ENCODE measurements at regions not wholly inside any gene's neighbourhood (a gene's known extent, or its start where the extent isn't known, plus 50 kb on each side); places are given as distances from the start of the nearest gene placed in this dataset.

DNA sequence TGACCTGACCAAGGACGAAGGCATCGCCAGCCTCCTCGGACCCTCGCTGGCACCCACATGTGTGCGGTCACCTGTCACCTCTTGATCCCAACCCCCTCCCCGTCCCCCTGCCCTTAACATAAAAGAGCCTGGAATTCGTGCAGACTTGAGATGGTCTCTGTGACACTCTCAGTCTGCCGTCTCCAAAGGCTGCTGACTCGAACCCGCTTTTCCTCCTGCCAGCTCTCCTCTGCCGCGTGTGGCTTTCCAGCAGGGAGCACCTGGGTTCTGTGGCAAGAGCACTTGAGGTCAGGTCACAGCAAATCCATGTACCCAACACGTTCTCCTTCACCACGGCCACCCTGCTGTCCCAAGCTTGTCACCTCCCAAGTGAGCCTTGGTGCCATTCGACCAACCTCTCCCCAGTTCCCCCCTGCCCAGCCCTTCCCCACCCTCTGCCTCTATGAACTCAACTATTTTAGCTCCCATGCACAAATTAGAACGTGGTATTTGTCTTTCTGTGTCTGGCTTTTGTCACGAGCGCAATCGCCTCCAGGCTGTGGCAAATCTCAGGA is 207.6 kb downstream of the BRD1 start:
- Histone ChIP-seq H3K27me3 (replicated peaks; ENCODE audit: control insufficient read depth, insufficient read depth, low read length, poor library complexity, severe bottlenecking) (no peaks in the 10 kb centered on the region), H3K27ac (ENCODE audit: insufficient read depth, low read length, poor library complexity, severe bottlenecking) (no peak overlapping the region), H3K4me3 (ENCODE audit: insufficient read depth, low read depth, low read length, poor library complexity, severe bottlenecking) (no peak overlapping the region), H3K36me3 (ENCODE audit: control insufficient read depth, insufficient read depth, low read length) (peaks cover under 1% of the 10 kb centered on the region), H3K4me1 (ENCODE audit: control insufficient read depth, insufficient read depth, low read length, poor library complexity, severe bottlenecking) (no peaks in the 10 kb centered on the region), H3K9me3 (ENCODE audit: control insufficient read depth, low read length) (no peaks in the 10 kb centered on the region)
- no peak for DNase-seq

DNA sequence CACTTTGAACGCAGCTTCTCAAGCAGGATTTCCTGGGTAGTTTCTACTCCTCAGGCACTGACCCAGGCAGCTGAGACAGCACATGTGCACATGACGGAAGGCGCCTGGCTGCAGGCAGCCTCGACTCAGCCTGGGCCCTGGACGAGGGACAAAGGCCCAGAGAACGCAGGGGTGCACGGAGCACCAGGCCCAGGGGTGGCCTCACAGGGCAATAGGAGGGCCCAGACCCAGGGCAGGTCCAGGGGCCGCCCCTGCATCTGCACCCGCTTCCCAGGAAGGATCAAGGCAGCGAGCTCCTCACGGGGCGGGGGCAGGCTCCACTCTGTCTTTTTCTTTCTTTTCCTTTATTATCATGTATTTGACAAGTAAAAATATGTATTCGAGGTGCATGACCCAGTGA is 208.4 kb downstream of the BRD1 start:
- Histone ChIP-seq H3K36me3 (ENCODE audit: control insufficient read depth, insufficient read depth, low read length) (peaks cover 6% of the 10 kb centered on the region), H3K27me3 (replicated peaks; ENCODE audit: control insufficient read depth, insufficient read depth, low read length, poor library complexity, severe bottlenecking) (no peaks in the 10 kb centered on the region), H3K4me1 (ENCODE audit: control insufficient read depth, insufficient read depth, low read length, poor library complexity, severe bottlenecking) (no peaks in the 10 kb centered on the region), H3K9me3 (ENCODE audit: control insufficient read depth, low read length) (no peaks in the 10 kb centered on the region), H3K4me3 (ENCODE audit: insufficient read depth, low read depth, low read length, poor library complexity, severe bottlenecking) (no peak overlapping the region), H3K27ac (ENCODE audit: insufficient read depth, low read length, poor library complexity, severe bottlenecking) (no peak overlapping the region)
- no peak for DNase-seq

DNA sequence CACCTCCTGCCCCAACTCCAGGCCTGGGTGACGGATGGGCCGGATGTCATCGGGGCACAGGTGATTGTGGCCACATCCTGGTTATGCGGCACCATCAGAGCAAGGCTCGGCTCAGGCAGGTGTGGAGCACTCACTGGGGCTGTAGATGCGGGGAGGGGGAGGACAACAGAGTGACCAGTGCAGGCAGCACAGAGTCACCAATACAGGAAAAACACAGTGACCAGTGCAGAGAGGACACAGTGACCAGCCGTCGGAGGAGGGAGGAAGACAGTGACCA is 209.1 kb downstream of the BRD1 start:
- H3K4me3 ChIP-seq (ENCODE audit: insufficient read depth, low read depth, low read length, poor library complexity, severe bottlenecking) = no peak overlapping the region
- no peaks in the 10 kb centered on the region for H3K9me3 ChIP-seq (ENCODE audit: control insufficient read depth, low read length)
- H3K4me1 ChIP-seq (ENCODE audit: control insufficient read depth, insufficient read depth, low read length, poor library complexity, severe bottlenecking) = no peaks in the 10 kb centered on the region
- H3K27ac ChIP-seq (ENCODE audit: insufficient read depth, low read length, poor library complexity, severe bottlenecking) = no peak overlapping the region
- H3K27me3 ChIP-seq (replicated peaks; ENCODE audit: control insufficient read depth, insufficient read depth, low read length, poor library complexity, severe bottlenecking) = no peaks in the 10 kb centered on the region
- DNase-seq = no peak
- peaks cover 6% of the 10 kb centered on the region for H3K36me3 ChIP-seq (ENCODE audit: control insufficient read depth, insufficient read depth, low read length)

DNA sequence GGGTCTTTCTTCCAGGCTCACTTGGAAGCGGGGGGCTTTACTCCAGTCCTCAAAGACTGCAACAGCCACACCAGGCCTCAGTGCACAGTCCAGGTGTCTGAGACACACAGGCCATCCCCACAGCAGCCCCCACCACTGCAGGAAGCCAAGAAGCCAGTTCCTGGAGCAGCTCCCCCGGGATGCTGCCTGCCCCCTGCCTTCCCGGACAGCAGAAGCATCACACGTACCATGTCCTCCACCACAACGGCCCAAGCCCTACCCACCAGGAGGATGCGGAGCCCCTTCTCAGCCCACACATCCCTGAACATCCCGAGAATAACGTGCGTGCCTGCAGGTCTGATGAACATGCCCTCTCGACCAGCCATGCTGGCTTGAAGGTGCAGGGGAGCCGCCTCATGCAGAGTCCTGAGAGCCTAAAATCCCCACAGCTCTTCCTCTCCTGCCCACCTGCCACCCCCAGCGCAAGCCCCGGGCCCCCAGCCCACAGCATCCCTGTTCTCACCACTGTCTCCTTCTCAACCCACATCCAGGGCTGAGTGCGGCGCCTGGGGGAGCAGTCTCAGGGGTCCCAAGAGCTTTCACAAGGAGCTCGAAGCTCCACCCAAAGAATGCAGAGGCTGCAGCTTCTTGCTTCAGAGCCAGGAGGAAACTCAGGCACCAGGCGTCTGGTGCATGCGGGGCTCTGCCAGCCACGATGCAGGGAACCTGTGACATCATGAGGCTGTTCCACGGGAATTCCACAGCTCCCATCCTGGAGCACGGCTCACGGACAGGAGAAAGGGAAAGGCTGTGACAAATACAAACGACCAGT is 209.6 kb downstream of the BRD1 start:
- no peaks in the 10 kb centered on the region for H3K9me3 ChIP-seq (ENCODE audit: control insufficient read depth, low read length)
- H3K4me1 ChIP-seq (ENCODE audit: control insufficient read depth, insufficient read depth, low read length, poor library complexity, severe bottlenecking) = no peaks in the 10 kb centered on the region
- no peak for DNase-seq
- H3K36me3 ChIP-seq (ENCODE audit: control insufficient read depth, insufficient read depth, low read length) = peaks cover 6% of the 10 kb centered on the region
- H3K27ac ChIP-seq (ENCODE audit: insufficient read depth, low read length, poor library complexity, severe bottlenecking) = no peak overlapping the region
- H3K4me3 ChIP-seq (ENCODE audit: insufficient read depth, low read depth, low read length, poor library complexity, severe bottlenecking) = no peak overlapping the region
- no peaks in the 10 kb centered on the region for H3K27me3 ChIP-seq (replicated peaks; ENCODE audit: control insufficient read depth, insufficient read depth, low read length, poor library complexity, severe bottlenecking)

DNA sequence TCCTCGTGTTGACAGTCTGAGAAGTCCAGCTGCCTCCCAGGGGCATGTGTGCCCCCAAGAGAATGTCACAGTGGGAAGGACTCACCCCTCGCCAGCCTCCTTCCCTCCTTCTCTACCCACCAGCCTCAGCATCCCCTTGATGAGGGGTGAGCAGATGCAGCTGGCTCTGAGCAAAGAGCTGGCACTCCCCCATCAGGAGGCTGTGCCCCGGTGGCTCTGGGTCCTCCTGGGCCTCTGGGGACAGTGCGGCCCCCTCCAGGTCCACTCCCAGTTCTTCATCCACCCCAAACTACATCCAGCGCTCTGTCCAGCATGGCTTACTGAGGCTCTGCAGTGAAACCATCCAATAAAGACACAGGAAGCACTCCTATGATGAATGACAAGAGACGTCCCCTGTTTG is 210.4 kb downstream of the BRD1 start:
- Histone ChIP-seq H3K27ac (ENCODE audit: insufficient read depth, low read length, poor library complexity, severe bottlenecking) (no peak overlapping the region), H3K4me1 (ENCODE audit: control insufficient read depth, insufficient read depth, low read length, poor library complexity, severe bottlenecking) (no peaks in the 10 kb centered on the region), H3K4me3 (ENCODE audit: insufficient read depth, low read depth, low read length, poor library complexity, severe bottlenecking) (no peak overlapping the region), H3K9me3 (ENCODE audit: control insufficient read depth, low read length) (no peaks in the 10 kb centered on the region), H3K27me3 (replicated peaks; ENCODE audit: control insufficient read depth, insufficient read depth, low read length, poor library complexity, severe bottlenecking) (no peaks in the 10 kb centered on the region), H3K36me3 (ENCODE audit: control insufficient read depth, insufficient read depth, low read length) (peaks cover 6% of the 10 kb centered on the region)
- no peak for DNase-seq

DNA sequence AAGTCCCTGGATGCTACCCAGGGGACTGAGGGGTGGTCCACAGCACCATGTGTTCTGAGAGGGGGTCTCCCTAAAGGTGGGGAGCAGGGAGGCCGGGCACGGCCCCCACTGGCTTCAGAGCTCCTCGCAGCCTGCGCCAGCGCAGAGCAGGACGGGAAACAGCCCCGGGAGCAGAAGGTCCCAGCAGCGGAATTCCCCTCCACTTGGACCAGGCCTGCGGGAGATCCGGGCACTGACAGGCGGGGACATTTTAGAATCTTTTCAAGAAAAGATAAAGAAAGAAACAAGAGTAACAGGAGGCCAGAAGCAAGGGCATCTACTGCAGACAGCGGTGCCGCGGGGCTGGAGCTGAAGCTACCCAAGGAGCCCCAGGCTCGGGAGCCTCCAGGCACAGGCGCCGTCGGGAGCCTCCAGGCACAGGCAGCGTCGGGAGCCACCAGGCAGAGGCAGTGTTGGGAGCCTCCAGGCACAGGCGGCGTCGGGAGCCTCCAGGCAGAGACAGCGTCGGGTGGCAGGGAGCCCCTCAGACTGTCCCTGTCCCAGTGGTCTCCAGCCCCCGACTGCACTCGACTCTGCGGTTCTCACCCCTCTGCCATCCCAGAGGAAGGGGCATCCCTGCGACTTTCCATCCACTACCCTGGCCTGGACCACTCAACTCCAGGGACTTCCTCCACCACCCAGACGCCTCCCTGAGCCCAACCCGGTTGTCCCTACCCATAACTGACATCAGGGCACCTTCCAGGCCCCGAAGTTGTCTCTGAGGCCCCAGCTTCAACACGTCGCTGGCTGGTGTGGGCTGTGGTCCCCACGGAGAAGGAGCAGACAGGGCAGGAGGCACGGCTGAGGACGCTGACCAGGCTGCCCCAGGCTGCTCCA is 211.1 kb downstream of the BRD1 start:
- Histone ChIP-seq H3K4me1 (ENCODE audit: control insufficient read depth, insufficient read depth, low read length, poor library complexity, severe bottlenecking) (no peaks in the 10 kb centered on the region), H3K4me3 (ENCODE audit: insufficient read depth, low read depth, low read length, poor library complexity, severe bottlenecking) (no peak overlapping the region), H3K36me3 (ENCODE audit: control insufficient read depth, insufficient read depth, low read length) (peaks cover 6% of the 10 kb centered on the region), H3K9me3 (ENCODE audit: control insufficient read depth, low read length) (no peaks in the 10 kb centered on the region), H3K27ac (ENCODE audit: insufficient read depth, low read length, poor library complexity, severe bottlenecking) (no peak overlapping the region), H3K27me3 (replicated peaks; ENCODE audit: control insufficient read depth, insufficient read depth, low read length, poor library complexity, severe bottlenecking) (no peaks in the 10 kb centered on the region)
- no peak for DNase-seq

DNA sequence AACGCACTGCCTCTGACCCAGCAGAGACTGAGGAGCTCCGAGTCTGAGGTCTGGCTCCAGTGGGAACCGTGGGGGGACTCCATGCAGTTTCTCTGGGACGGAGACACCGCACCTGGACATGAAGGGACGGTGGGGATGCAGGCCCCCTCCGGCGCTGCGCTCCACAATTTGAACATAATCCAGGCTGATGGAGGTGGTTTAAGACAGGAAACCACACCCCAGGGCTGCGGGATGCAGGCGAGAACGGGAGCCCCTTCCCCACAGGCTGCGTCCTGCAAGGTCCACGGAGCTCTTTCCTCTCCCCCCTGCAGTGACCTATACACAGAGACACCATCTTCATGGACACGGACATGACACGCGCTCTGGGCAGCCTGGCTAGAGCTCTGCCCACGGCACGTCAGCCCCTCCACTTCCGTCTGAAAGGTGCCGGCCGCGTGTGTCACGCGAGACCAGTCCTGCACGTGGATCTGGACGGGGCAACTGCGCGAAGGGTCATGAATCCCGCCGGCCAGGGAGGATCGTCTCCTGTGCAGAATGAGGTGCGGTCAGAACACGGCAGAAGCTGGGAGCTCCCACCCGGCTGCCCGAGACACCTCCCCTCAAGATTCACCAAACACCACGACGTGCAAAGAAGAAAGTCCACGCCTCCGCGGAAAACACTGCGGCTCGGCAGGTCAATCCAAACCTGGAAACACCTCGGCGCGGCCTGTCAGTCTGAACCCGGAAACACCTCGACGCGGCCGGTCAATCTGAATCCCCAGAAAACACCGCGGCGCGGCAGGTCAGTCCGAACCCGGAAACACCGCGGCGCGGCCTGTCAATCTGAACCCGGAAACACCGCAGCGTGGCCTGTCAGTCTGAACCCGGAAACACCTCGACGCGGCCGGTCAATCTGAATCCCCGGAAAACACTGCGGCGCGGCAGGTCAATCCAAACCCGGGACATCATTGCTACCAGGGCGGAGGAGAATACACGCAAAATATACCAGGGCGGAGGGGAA is 212.4 kb downstream of the BRD1 start:
- no peaks in the 10 kb centered on the region for H3K27me3 ChIP-seq (replicated peaks; ENCODE audit: control insufficient read depth, insufficient read depth, low read length, poor library complexity, severe bottlenecking)

DNA sequence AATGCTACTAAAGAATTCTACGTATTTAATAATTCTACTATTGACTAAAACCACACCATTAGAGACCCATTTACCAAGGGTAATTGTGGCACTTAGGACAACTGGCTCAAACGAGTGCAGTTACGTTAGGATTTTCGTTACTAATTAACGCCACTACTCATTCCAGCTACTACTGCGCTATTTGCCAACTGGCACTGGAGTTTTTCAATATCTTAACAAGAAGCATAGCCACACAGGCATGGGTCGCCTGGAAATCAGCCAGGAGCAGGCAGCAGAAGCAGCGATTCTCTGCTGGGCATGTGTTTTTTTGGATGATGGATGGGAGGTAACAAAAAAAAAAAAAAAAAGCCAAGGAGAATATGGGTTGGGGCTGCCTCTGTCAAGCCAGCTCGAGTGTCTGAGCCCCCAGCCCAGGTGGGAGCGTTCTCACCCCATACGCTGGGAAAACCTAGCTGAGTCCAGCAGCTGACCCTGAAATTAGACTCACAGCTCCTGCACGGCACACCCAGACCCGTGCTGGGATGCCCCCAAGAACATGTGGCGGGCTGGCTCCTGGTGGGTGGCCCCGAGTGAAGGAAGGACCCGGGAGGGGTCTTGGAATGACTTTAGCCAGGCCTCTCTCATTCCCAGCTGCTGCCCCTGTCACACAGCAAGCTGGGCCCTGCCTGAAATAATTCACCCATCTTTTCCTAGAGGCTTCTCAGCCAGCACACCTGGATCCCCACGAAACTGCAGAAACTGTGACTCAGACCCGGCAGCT is 214.0 kb downstream of the BRD1 start:
- Histone ChIP-seq H3K27ac (ENCODE audit: insufficient read depth, low read length, poor library complexity, severe bottlenecking) (no peak overlapping the region), H3K4me3 (ENCODE audit: insufficient read depth, low read depth, low read length, poor library complexity, severe bottlenecking) (no peak overlapping the region), H3K9me3 (ENCODE audit: control insufficient read depth, low read length) (no peaks in the 10 kb centered on the region), H3K36me3 (ENCODE audit: control insufficient read depth, insufficient read depth, low read length) (peaks cover 6% of the 10 kb centered on the region), H3K27me3 (replicated peaks; ENCODE audit: control insufficient read depth, insufficient read depth, low read length, poor library complexity, severe bottlenecking) (no peaks in the 10 kb centered on the region), H3K4me1 (ENCODE audit: control insufficient read depth, insufficient read depth, low read length, poor library complexity, severe bottlenecking) (no peaks in the 10 kb centered on the region)
- DNase-seq = no peak

More for the DNA sequence above, 212.4 kb downstream of the BRD1 start:
- H3K4me1 ChIP-seq (ENCODE audit: control insufficient read depth, insufficient read depth, low read length, poor library complexity, severe bottlenecking) = no peaks in the 10 kb centered on the region
- H3K4me3 ChIP-seq (ENCODE audit: insufficient read depth, low read depth, low read length, poor library complexity, severe bottlenecking) = no peak overlapping the region
- H3K36me3 ChIP-seq (ENCODE audit: control insufficient read depth, insufficient read depth, low read length) = peaks cover 6% of the 10 kb centered on the region
- no peaks in the 10 kb centered on the region for H3K9me3 ChIP-seq (ENCODE audit: control insufficient read depth, low read length)
- H3K27ac ChIP-seq (ENCODE audit: insufficient read depth, low read length, poor library complexity, severe bottlenecking) = no peak overlapping the region
- no peak for DNase-seq

DNA sequence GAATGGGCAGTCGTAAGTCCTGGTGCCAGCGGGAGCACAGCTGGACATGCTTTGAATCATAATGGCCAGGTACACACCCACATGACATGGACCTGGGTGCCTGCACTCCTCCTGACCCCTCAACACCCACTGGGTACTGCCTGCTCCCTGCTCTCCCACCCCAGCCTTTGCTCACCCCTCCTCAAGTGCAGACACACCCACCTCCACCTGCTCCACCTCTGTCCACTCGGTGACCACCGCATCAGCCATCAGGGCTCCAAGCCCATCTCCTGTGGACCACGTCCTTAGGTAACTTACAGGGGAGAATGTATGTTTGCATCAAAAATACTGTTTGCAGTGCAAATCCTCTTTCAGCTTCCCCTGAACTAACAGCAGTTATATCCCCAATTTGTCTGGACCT is 214.6 kb downstream of the BRD1 start:
- no peaks in the 10 kb centered on the region for H3K9me3 ChIP-seq (ENCODE audit: control insufficient read depth, low read length)
- H3K27ac ChIP-seq (ENCODE audit: insufficient read depth, low read length, poor library complexity, severe bottlenecking) = no peak overlapping the region
- peaks cover 6% of the 10 kb centered on the region for H3K36me3 ChIP-seq (ENCODE audit: control insufficient read depth, insufficient read depth, low read length)
- no peaks in the 10 kb centered on the region for H3K27me3 ChIP-seq (replicated peaks; ENCODE audit: control insufficient read depth, insufficient read depth, low read length, poor library complexity, severe bottlenecking)
- no peaks in the 10 kb centered on the region for H3K4me1 ChIP-seq (ENCODE audit: control insufficient read depth, insufficient read depth, low read length, poor library complexity, severe bottlenecking)
- H3K4me3 ChIP-seq (ENCODE audit: insufficient read depth, low read depth, low read length, poor library complexity, severe bottlenecking) = no peak overlapping the region
- DNase-seq = no peak
